ENCODE measurements at regions not wholly inside any gene's neighbourhood (a gene's known extent, or its start where the extent isn't known, plus 50 kb on each side); places are given as distances from the start of the nearest gene placed in this dataset.

DNA sequence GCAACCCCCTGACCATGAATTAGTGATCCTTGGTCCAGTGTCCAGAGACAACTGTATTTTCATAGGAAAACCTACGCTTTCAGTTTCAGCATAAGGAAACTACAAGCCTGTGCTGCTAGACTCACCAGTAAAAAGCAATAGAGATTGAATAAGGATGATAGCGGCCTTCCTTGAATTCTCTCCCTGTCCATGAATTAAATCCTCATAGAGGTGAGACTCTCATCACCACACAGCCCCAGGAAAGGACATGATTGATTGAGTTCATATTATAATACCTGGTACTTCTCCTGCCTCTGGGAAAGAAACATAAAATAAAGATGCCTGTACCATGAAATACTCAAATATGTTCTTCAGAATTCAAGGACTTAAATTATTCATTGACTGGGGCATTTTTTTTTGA lies 146.3 kb upstream of the SPOPL start:
- Histone ChIP-seq H3K9me3 (ENCODE audit: low read depth, low read length, poor library complexity, severe bottlenecking) (no peaks in the 10 kb centered on the region), H3K36me3 (ENCODE audit: insufficient read depth, low read length, poor library complexity, severe bottlenecking) (no peaks in the 10 kb centered on the region), H3K27ac (ENCODE audit: low read depth, low read length, poor library complexity, severe bottlenecking) (no peak overlapping the region), H3K4me1 (ENCODE audit: insufficient read depth, low read length, poor library complexity, severe bottlenecking) (no peaks in the 10 kb centered on the region), H3K27me3 (replicated peaks; ENCODE audit: insufficient read depth, low read depth, low read length, poor library complexity) (no peaks in the 10 kb centered on the region), H3K4me3 (ENCODE audit: low read depth, low read length, poor library complexity, severe bottlenecking) (no peak overlapping the region)
- no TSS peak for BruUV-seq (replicated peaks)
- intact Hi-C loops (cut with micrococcal nuclease; ENCODE audit: unreplicated experiment): no loop called here
- POLR2A ChIA-PET (ENCODE audit: low non-redundant PET): no interaction called here
- CTCF ChIA-PET: no interaction called here
- no peak for DNase-seq (ENCODE audit: low spot score)
- TF ChIP-seq EZH2 (IDR thresholded peaks at IDR 0.05; ENCODE audit: borderline replicate concordance, low read depth, low read length, poor library complexity, severe bottlenecking) (no peak), CTCF (conservative IDR thresholded peaks at IDR 0.05; ENCODE audit: low read depth, low read length) (no peak)

DNA sequence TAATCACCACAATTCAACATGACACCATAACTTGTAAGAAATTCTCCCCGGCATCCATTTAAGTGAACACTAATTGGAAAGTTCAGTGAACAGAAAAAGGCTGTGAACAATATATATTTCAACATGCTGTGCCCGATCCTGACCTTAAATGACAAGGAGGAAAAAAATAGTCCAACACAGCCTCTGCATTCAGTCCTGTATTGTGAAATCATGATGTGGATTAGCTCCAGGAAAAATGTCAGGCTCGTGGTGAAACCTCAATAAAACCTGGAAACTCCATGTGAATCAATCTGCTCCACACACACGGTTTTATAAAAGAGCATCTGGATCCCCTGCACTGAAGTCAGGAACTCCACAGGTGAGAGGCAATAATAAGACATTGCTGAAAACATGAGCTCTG lies 145.4 kb upstream of the SPOPL start:
- ChIA-PET CTCF (interaction anchor here (1.5 kb wide), 1 partner anchor 471 kb away, joined by 3 read pairs; no protein-coding TSS in a partner anchor), POLR2A (ENCODE audit: low non-redundant PET) (no interaction called here)
- intact Hi-C loops (cut with micrococcal nuclease; ENCODE audit: unreplicated experiment): no loop called here
- no peak overlapping the region for H3K4me3 ChIP-seq (ENCODE audit: low read depth, low read length, poor library complexity, severe bottlenecking)
- no peaks in the 10 kb centered on the region for H3K36me3 ChIP-seq (ENCODE audit: insufficient read depth, low read length, poor library complexity, severe bottlenecking)
- H3K4me1 ChIP-seq (ENCODE audit: insufficient read depth, low read length, poor library complexity, severe bottlenecking): no peaks in the 10 kb centered on the region
- no peaks in the 10 kb centered on the region for H3K9me3 ChIP-seq (ENCODE audit: low read depth, low read length, poor library complexity, severe bottlenecking)
- H3K27ac ChIP-seq (ENCODE audit: low read depth, low read length, poor library complexity, severe bottlenecking): no peak overlapping the region
- TF ChIP-seq EZH2 (IDR thresholded peaks at IDR 0.05; ENCODE audit: borderline replicate concordance, low read depth, low read length, poor library complexity, severe bottlenecking): no peak
- TF ChIP-seq CTCF (conservative IDR thresholded peaks at IDR 0.05; ENCODE audit: low read depth, low read length): no peak
- no peaks in the 10 kb centered on the region for H3K27me3 ChIP-seq (replicated peaks; ENCODE audit: insufficient read depth, low read depth, low read length, poor library complexity)
- no TSS peak for BruUV-seq (replicated peaks)
- DNase-seq (ENCODE audit: low spot score): no peak

DNA sequence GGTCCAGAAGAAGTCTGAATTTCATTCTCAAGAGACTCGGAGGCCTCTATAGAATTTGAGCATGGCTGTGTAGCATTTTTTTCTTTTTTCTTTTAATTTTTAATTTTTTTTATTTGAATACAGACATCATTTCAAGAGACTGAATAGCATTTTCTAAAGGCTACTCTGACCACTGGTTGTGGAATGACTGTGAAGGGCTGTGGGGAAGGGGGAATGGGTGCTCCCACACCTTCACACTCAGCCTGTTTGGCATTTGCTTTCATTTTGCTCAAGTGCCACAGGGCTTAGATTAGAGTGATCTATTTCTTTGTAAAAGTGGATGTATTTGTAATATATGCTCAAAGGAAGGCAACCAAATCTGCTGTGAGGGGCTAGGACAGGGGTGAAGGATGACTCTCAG lies 142.0 kb upstream of the SPOPL start:
- ChIA-PET CTCF (no interaction called here), POLR2A (ENCODE audit: low non-redundant PET) (no interaction called here)
- Histone ChIP-seq H3K27ac (ENCODE audit: low read depth, low read length, poor library complexity, severe bottlenecking) (no peak overlapping the region), H3K36me3 (ENCODE audit: insufficient read depth, low read length, poor library complexity, severe bottlenecking) (no peaks in the 10 kb centered on the region), H3K27me3 (replicated peaks; ENCODE audit: insufficient read depth, low read depth, low read length, poor library complexity) (no peaks in the 10 kb centered on the region), H3K4me1 (ENCODE audit: insufficient read depth, low read length, poor library complexity, severe bottlenecking) (no peaks in the 10 kb centered on the region), H3K4me3 (ENCODE audit: low read depth, low read length, poor library complexity, severe bottlenecking) (no peak overlapping the region), H3K9me3 (ENCODE audit: low read depth, low read length, poor library complexity, severe bottlenecking) (no peaks in the 10 kb centered on the region)
- intact Hi-C loops (cut with micrococcal nuclease; ENCODE audit: unreplicated experiment): no loop called here
- no TSS peak for BruUV-seq (replicated peaks)
- DNase-seq (ENCODE audit: low spot score): no peak
- TF ChIP-seq CTCF (conservative IDR thresholded peaks at IDR 0.05; ENCODE audit: low read depth, low read length) (no peak), EZH2 (IDR thresholded peaks at IDR 0.05; ENCODE audit: borderline replicate concordance, low read depth, low read length, poor library complexity, severe bottlenecking) (no peak)
